ENCODE measurements at regions not wholly inside any gene's neighbourhood (a gene's known extent, or its start where the extent isn't known, plus 50 kb on each side); places are given as distances from the start of the nearest gene placed in this dataset.

- H3K4me1 Mint-ChIP-seq (ENCODE audit: insufficient read depth, unreplicated experiment) = no peaks in the 10 kb centered on the region
- ChIA-PET CTCF (interaction anchor here (4.4 kb wide), 1 partner anchor 17 kb away, joined by 22 read pairs; no protein-coding TSS in a partner anchor), POLR2A (interaction anchor here (0.8 kb wide), 1 partner anchor 11 kb away, joined by 3 read pairs; no protein-coding TSS in a partner anchor)
- H3K36me3 Mint-ChIP-seq (ENCODE audit: insufficient read depth, unreplicated experiment) = no peaks in the 10 kb centered on the region
- BruUV-seq (replicated peaks) = no TSS peak
- TF ChIP-seq CTCF (IDR thresholded peaks at IDR 0.05; ENCODE audit: unreplicated experiment) = no peak
- H3K9me3 Mint-ChIP-seq (ENCODE audit: unreplicated experiment) = peaks cover 9% of the 10 kb centered on the region
- DNase-seq (ENCODE audit: unreplicated experiment) = no peak
- peaks cover 22% of the 10 kb centered on the region for H3K27me3 Mint-ChIP-seq (ENCODE audit: insufficient read depth, unreplicated experiment)
- no peak overlapping the region for H3K27ac Mint-ChIP-seq (ENCODE audit: low read depth, unreplicated experiment)
- intact Hi-C loops (cut with micrococcal nuclease) = no loop called here
- no peak overlapping the region for H3K4me3 Mint-ChIP-seq (ENCODE audit: unreplicated experiment)
These were observed 755.0 kb downstream of the DIAPH3 start for GRCh38 chr13:59408738-59409137.

- H3K4me3 Mint-ChIP-seq (ENCODE audit: unreplicated experiment) = no peak overlapping the region
- no TSS peak for BruUV-seq (replicated peaks)
- ChIA-PET POLR2A (no interaction called here), CTCF (interaction anchor here (4.4 kb wide), 1 partner anchor 17 kb away, joined by 22 read pairs; no protein-coding TSS in a partner anchor)
- intact Hi-C loops (cut with micrococcal nuclease) = no loop called here
- H3K27me3 Mint-ChIP-seq (ENCODE audit: insufficient read depth, unreplicated experiment) = peaks cover 22% of the 10 kb centered on the region
- no peaks in the 10 kb centered on the region for H3K4me1 Mint-ChIP-seq (ENCODE audit: insufficient read depth, unreplicated experiment)
- no peak for TF ChIP-seq CTCF (IDR thresholded peaks at IDR 0.05; ENCODE audit: unreplicated experiment)
- H3K9me3 Mint-ChIP-seq (ENCODE audit: unreplicated experiment) = peaks cover 9% of the 10 kb centered on the region
- no peak overlapping the region for H3K27ac Mint-ChIP-seq (ENCODE audit: low read depth, unreplicated experiment)
- no peak for DNase-seq (ENCODE audit: unreplicated experiment)
- no peaks in the 10 kb centered on the region for H3K36me3 Mint-ChIP-seq (ENCODE audit: insufficient read depth, unreplicated experiment)
These were observed 754.5 kb downstream of the DIAPH3 start for GRCh38 chr13:59409211-59409610.

GRCh38 chr13:59409634-59410200 is 754.0 kb downstream of the DIAPH3 start:
- TF ChIP-seq CTCF (IDR thresholded peaks at IDR 0.05; ENCODE audit: unreplicated experiment) = no peak
- Mint-ChIP-seq H3K9me3 (ENCODE audit: unreplicated experiment) (peaks cover 9% of the 10 kb centered on the region), H3K27ac (ENCODE audit: low read depth, unreplicated experiment) (no peak overlapping the region), H3K4me1 (ENCODE audit: insufficient read depth, unreplicated experiment) (no peaks in the 10 kb centered on the region), H3K36me3 (ENCODE audit: insufficient read depth, unreplicated experiment) (no peaks in the 10 kb centered on the region), H3K4me3 (ENCODE audit: unreplicated experiment) (no peak overlapping the region), H3K27me3 (ENCODE audit: insufficient read depth, unreplicated experiment) (peaks cover 22% of the 10 kb centered on the region)
- no TSS peak for BruUV-seq (replicated peaks)
- DNase-seq (ENCODE audit: unreplicated experiment) = no peak
- ChIA-PET CTCF (interaction anchor here (1.0 to 4.4 kb wide), 2 partner anchors 18 to 926 kb away, joined by 3 to 22 read pairs; no protein-coding TSS in a partner anchor), POLR2A (no interaction called here)
- intact Hi-C loops (cut with micrococcal nuclease) = no loop called here

DNA sequence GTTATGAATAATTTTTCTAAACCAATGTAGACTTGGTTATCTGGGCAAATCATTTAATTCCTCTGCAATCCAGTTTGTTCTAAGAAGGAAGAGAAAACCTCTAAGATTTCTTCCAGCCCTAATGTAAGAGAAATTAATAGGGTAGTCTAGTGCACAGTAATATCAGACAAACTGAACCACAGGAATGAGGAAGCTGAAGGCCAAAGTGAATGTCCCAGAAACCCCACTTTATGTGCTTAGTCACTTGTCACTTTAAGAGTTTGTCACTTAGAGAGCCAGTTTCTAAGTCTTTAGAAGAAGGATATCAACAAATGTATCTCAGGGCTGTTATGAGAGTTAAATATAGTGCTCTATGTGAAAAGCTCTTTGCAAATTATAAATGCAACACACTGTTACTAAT is 750.6 kb downstream of the DIAPH3 start:
- Mint-ChIP-seq H3K9me3 (ENCODE audit: unreplicated experiment) (no peaks in the 10 kb centered on the region), H3K4me1 (ENCODE audit: insufficient read depth, unreplicated experiment) (no peaks in the 10 kb centered on the region), H3K4me3 (ENCODE audit: unreplicated experiment) (no peak overlapping the region), H3K36me3 (ENCODE audit: insufficient read depth, unreplicated experiment) (no peaks in the 10 kb centered on the region), H3K27ac (ENCODE audit: low read depth, unreplicated experiment) (no peak overlapping the region), H3K27me3 (ENCODE audit: insufficient read depth, unreplicated experiment) (peaks cover 22% of the 10 kb centered on the region)
- no TSS peak for BruUV-seq (replicated peaks)
- POLR2A ChIA-PET = no interaction called here
- intact Hi-C loops (cut with micrococcal nuclease) = no loop called here
- CTCF ChIA-PET = no interaction called here
- no peak for TF ChIP-seq CTCF (IDR thresholded peaks at IDR 0.05; ENCODE audit: unreplicated experiment)
- DNase-seq (ENCODE audit: unreplicated experiment) = no peak
